ENCODE measurements at regions not wholly inside any gene's neighbourhood (a gene's known extent, or its start where the extent isn't known, plus 50 kb on each side); places are given as distances from the start of the nearest gene placed in this dataset.

GRCh38 chr9:75754080-75754479, 136.4 kb upstream of the PCSK5 start:
- Histone ChIP-seq H3K27ac (no peak overlapping the region), H3K36me3 (no peaks in the 10 kb centered on the region), H3K27me3 (ENCODE audit: insufficient read depth, low read depth, severe bottlenecking) (no peaks in the 10 kb centered on the region), H3K4me3 (ENCODE audit: low read depth, low read length) (no peak overlapping the region), H3K9me3 (ENCODE audit: severe bottlenecking) (no peaks in the 10 kb centered on the region)
- TF ChIP-seq CTCF (IDR thresholded peaks at IDR 0.05; ENCODE audit: low read depth, low read length), result no peak
- DNase-seq, result no peak

- no peaks in the 10 kb centered on the region for H3K9me3 ChIP-seq (ENCODE audit: severe bottlenecking)
- H3K36me3 ChIP-seq, result no peaks in the 10 kb centered on the region
- DNase-seq, result no peak
- no peak for TF ChIP-seq CTCF (IDR thresholded peaks at IDR 0.05; ENCODE audit: low read depth, low read length)
- no peaks in the 10 kb centered on the region for H3K27me3 ChIP-seq (ENCODE audit: insufficient read depth, low read depth, severe bottlenecking)
- H3K27ac ChIP-seq, result no peak overlapping the region
- H3K4me3 ChIP-seq (ENCODE audit: low read depth, low read length), result no peak overlapping the region
Observed at GRCh38 chr9:75775166-75775565, 115.3 kb upstream of the PCSK5 start.

GRCh38 chr9:75775966-75776691, 114.3 kb upstream of the PCSK5 start:
- no peak overlapping the region for H3K27ac ChIP-seq
- H3K4me3 ChIP-seq (ENCODE audit: low read depth, low read length), result no peak overlapping the region
- no peak for TF ChIP-seq CTCF (IDR thresholded peaks at IDR 0.05; ENCODE audit: low read depth, low read length)
- no peaks in the 10 kb centered on the region for H3K9me3 ChIP-seq (ENCODE audit: severe bottlenecking)
- H3K36me3 ChIP-seq, result no peaks in the 10 kb centered on the region
- H3K27me3 ChIP-seq (ENCODE audit: insufficient read depth, low read depth, severe bottlenecking), result no peaks in the 10 kb centered on the region
- no peak for DNase-seq

GRCh38 chr9:75780185-75780584, 110.3 kb upstream of the PCSK5 start:
- no peak for TF ChIP-seq CTCF (IDR thresholded peaks at IDR 0.05; ENCODE audit: low read depth, low read length)
- Histone ChIP-seq H3K27me3 (ENCODE audit: insufficient read depth, low read depth, severe bottlenecking) (no peaks in the 10 kb centered on the region), H3K9me3 (ENCODE audit: severe bottlenecking) (no peaks in the 10 kb centered on the region), H3K27ac (no peak overlapping the region), H3K36me3 (no peaks in the 10 kb centered on the region), H3K4me3 (ENCODE audit: low read depth, low read length) (no peak overlapping the region)
- no peak for DNase-seq

- H3K27ac ChIP-seq, result no peak overlapping the region
- no peak overlapping the region for H3K4me3 ChIP-seq (ENCODE audit: low read depth, low read length)
- no peaks in the 10 kb centered on the region for H3K36me3 ChIP-seq
- no peak for TF ChIP-seq CTCF (IDR thresholded peaks at IDR 0.05; ENCODE audit: low read depth, low read length)
- DNase-seq, result no peak
- H3K27me3 ChIP-seq (ENCODE audit: insufficient read depth, low read depth, severe bottlenecking), result no peaks in the 10 kb centered on the region
- H3K9me3 ChIP-seq (ENCODE audit: severe bottlenecking), result no peaks in the 10 kb centered on the region
Observed at GRCh38 chr9:75788006-75788634, 102.4 kb upstream of the PCSK5 start.
